Ishikawa (cell line): ENCODE measurements at regions not wholly inside any gene's neighbourhood (a gene's known extent, or its start where the extent isn't known, plus 50 kb on each side); places are given as distances from the start of the nearest gene placed in this dataset.

Experiments used
- CEBPB ChIP-seq: IDR thresholded peaks from 2 replicates; pipeline ENCODE4 v1.6.1; 2012
- EGR1 ChIP-seq: IDR thresholded peaks from 2 replicates; pipeline ENCODE4 v1.6.1; 2012
- EP300 ChIP-seq: IDR thresholded peaks from 2 replicates; pipeline ENCODE4 v1.6.1; 2012; ENCODE audit warnings: borderline replicate concordance
- RAD21 ChIP-seq: IDR thresholded peaks from 2 replicates; pipeline ENCODE4 v1.6.1; 2012; ENCODE audit warnings: low read depth
- REST ChIP-seq: IDR thresholded peaks from 2 replicates; pipeline ENCODE4 v1.6.1; 2012; ENCODE audit warnings: low read depth, mild to moderate bottlenecking
- TEAD4 ChIP-seq: IDR thresholded peaks from 2 replicates; pipeline ENCODE4 v1.6.1; 2012
- YY1 ChIP-seq: IDR thresholded peaks from 2 replicates; pipeline ENCODE4 v1.6.1; 2012; ENCODE audit warnings: low read depth

DNA sequence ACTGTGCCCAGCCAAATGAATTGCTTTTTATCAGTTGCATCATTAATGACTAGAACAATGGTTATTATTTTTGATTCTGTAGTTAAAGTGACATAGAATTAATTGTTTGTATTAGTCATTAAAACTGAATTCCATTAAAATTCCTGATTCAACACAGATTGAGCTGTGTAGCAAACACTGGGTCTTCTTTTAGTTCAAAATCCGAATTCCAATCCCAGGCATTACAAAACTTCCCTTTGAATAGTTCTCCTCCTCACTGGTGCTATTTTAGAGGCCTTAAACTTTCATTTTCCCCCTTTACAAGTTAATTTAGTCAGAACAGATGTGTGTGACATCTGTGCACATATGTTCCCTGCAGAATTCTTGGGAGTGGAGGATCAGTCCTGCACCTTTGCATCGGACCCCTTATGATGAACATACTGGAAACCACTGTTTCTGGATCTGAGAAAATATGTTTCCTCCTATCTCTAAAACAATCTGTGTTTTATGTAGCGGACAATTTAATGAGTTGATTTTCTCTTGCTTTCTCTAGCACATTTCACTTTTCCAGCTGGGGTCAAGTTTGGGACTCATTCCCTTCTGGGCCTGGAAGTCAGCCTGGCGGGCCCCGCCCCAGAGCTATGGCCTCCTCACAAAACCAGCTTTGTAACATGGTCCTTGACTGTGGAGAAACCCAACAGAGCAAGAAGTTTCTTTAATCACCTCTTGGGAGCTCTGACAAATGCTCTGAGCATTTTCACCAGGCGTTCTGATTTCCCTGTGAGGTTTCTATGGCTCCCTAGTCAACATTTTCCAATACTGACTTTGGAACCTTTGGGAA is 87.9 kb upstream of the MAMDC2 start:
- TF ChIP-seq EGR1 = no peak
- TF ChIP-seq EP300 = no peak
- no peak for TF ChIP-seq REST
- no peak for TF ChIP-seq YY1
- no peak for TF ChIP-seq RAD21
- no peak for TF ChIP-seq TEAD4
- no peak for TF ChIP-seq CEBPB
